ENCODE measurements at regions not wholly inside any gene's neighbourhood (a gene's known extent, or its start where the extent isn't known, plus 50 kb on each side); places are given as distances from the start of the nearest gene placed in this dataset.

DNA sequence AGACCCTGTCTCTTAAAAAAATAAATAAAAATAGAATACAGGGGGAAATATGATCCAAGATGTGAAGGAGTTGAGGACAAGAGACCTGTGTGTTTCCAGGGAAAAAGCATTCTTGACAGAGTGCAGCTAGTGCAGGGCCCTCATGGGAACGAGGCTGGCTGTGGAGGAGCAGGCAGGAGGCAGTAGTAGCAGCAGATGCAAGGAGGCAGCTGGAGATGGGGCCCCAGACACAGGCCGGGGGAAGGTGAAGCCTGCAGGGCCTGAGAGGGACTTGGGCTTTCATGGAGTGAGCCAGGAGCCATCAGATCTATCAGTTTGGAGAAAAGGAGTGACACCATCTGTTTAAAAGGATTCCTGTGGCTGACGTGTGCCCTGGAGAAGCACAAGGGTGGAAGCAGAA lies 71.4 kb upstream of the ZNF438 start:
- TF ChIP-seq, protein P1, sequence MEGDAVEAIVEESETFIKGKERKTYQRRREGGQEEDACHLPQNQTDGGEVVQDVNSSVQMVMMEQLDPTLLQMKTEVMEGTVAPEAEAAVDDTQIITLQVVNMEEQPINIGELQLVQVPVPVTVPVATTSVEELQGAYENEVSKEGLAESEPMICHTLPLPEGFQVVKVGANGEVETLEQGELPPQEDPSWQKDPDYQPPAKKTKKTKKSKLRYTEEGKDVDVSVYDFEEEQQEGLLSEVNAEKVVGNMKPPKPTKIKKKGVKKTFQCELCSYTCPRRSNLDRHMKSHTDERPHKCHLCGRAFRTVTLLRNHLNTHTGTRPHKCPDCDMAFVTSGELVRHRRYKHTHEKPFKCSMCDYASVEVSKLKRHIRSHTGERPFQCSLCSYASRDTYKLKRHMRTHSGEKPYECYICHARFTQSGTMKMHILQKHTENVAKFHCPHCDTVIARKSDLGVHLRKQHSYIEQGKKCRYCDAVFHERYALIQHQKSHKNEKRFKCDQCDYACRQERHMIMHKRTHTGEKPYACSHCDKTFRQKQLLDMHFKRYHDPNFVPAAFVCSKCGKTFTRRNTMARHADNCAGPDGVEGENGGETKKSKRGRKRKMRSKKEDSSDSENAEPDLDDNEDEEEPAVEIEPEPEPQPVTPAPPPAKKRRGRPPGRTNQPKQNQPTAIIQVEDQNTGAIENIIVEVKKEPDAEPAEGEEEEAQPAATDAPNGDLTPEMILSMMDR (IDR thresholded peaks at IDR 0.05), result no peak
- TF ChIP-seq EP300 (IDR thresholded peaks at IDR 0.05), result no peak

Data from ovary (tissue), 3 donors.